Breast epithelium (tissue), 3 donors: ENCODE measurements at regions not wholly inside any gene's neighbourhood (a gene's known extent, or its start where the extent isn't known, plus 50 kb on each side); places are given as distances from the start of the nearest gene placed in this dataset.

Experiments
- POLR2A ChIP-seq: fragments of 450-650 bp; IDR thresholded peaks from one replicate; pipeline ENCODE4 v1.6.1; 2016; ENCODE audit warnings: antibody characterized with exemption, mild to moderate bottlenecking, moderate library complexity
- POLR2AphosphoS5 ChIP-seq, 3 donors: sonication (generic); formaldehyde crosslinking; IDR thresholded peaks; one replicate each; pipeline ENCODE4 v1.6.1; 2017; ENCODE audit warnings: antibody characterized with exemption in 3 of 3
- TF ChIP-seq, protein P1 (sequence below), 3 donors: fragments of 450-650 bp; IDR thresholded peaks; one replicate each; pipeline ENCODE4 v1.5.1; 2016 to 2017; ENCODE audit warnings: antibody characterized with exemption in 3 of 3, mild to moderate bottlenecking in 3 of 3, moderate library complexity in 3 of 3

DNA sequence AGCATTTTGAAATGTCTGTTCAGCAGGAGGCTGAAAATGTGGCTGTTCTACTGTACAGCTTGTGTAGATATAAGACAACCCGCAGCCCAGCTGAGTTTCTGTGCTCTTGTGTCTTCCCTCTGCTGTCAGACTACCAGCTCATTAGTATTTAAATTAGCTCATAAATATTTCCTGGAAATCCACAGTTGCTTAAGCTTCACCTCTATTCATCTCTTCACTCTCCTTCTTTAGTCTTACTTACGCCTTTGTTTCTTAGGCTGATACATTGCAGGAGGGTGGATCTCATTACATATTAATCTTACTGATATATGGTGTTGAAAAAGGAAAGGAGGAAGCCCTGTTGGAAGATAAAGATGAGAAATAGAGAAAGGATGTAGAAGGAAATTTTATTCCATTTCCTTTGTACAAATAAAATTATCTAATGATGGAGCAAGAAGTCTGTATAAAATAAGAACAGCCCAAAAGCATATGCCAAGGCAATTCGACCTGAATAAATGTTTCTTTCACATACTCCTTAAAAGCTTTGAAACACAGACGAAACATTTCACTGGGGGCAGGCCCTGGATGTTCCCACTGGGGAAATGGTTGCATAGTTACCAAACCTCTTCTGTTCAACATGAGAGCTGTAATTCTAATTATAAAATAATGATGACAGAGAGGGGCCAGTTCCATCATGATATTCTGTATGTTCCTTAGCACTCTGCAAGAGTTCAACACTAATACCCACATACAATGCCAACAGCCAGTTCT is 111.8 kb upstream of the APC start:
- TF ChIP-seq, protein P1, sequence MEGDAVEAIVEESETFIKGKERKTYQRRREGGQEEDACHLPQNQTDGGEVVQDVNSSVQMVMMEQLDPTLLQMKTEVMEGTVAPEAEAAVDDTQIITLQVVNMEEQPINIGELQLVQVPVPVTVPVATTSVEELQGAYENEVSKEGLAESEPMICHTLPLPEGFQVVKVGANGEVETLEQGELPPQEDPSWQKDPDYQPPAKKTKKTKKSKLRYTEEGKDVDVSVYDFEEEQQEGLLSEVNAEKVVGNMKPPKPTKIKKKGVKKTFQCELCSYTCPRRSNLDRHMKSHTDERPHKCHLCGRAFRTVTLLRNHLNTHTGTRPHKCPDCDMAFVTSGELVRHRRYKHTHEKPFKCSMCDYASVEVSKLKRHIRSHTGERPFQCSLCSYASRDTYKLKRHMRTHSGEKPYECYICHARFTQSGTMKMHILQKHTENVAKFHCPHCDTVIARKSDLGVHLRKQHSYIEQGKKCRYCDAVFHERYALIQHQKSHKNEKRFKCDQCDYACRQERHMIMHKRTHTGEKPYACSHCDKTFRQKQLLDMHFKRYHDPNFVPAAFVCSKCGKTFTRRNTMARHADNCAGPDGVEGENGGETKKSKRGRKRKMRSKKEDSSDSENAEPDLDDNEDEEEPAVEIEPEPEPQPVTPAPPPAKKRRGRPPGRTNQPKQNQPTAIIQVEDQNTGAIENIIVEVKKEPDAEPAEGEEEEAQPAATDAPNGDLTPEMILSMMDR (IDR thresholded peaks at IDR 0.05): no peak
- TF ChIP-seq POLR2AphosphoS5 (IDR thresholded peaks at IDR 0.05) (no peak), POLR2A (no peak)
